ENCODE measurements at regions not wholly inside any gene's neighbourhood (a gene's known extent, or its start where the extent isn't known, plus 50 kb on each side); places are given as distances from the start of the nearest gene placed in this dataset.
"Not testable (repeated sequence)": the region's sequence is repeated elsewhere in the genome, so short reads cannot be mapped to it uniquely, and the experiment has no call there.

GRCh38 chr2:8125741-8126711, 555.8 kb upstream of the ID2 start:
- H3K9me3 ChIP-seq = no peaks in the 10 kb centered on the region
- no peak overlapping the region for H3K27ac ChIP-seq
- no peak overlapping the region for H3K4me3 ChIP-seq
- H3K27me3 ChIP-seq (replicated peaks; ENCODE audit: insufficient read depth) = no peaks in the 10 kb centered on the region
- no peak for DNase-seq (ENCODE audit: low spot score)
- no peaks in the 10 kb centered on the region for H3K4me1 ChIP-seq (ENCODE audit: control insufficient read depth in 1 of 2, low read depth in 2 of 2)
- no peaks in the 10 kb centered on the region for H3K36me3 ChIP-seq
- no peak for TF ChIP-seq CTCF (IDR thresholded peaks at IDR 0.05)
- peak; percentile 55 for ATAC-seq (ENCODE audit: insufficient number of reproducible peaks, low FRiP score, low read depth)

DNA sequence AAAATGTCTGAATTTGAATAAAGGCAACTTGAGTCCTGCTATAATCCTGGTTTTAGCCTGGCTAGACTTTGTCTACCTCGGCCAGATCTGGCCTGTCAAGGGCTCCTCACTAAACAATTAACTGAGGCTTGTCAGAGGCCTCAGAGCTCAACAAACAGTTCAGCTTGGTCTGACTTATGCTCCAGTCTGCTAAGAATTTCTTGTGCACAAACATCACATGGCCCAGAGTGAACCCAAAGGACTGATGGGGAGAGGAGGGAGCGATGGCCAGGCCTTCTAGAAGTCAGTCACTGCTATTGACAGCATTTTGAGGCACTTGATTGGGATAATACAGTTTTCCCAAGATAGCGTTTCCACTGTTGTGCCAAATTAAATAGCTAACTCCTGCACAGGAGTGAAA, 555.1 kb upstream of the ID2 start:
- ATAC-seq (ENCODE audit: insufficient number of reproducible peaks, low FRiP score, low read depth) (no peak), DNase-seq (ENCODE audit: low spot score) (no peak)
- Histone ChIP-seq H3K27ac (no peak overlapping the region), H3K4me1 (ENCODE audit: control insufficient read depth in 1 of 2, low read depth in 2 of 2) (no peaks in the 10 kb centered on the region), H3K9me3 (no peaks in the 10 kb centered on the region), H3K27me3 (replicated peaks; ENCODE audit: insufficient read depth) (no peaks in the 10 kb centered on the region), H3K36me3 (no peaks in the 10 kb centered on the region), H3K4me3 (no peak overlapping the region)
- no peak for TF ChIP-seq CTCF (IDR thresholded peaks at IDR 0.05)

DNA sequence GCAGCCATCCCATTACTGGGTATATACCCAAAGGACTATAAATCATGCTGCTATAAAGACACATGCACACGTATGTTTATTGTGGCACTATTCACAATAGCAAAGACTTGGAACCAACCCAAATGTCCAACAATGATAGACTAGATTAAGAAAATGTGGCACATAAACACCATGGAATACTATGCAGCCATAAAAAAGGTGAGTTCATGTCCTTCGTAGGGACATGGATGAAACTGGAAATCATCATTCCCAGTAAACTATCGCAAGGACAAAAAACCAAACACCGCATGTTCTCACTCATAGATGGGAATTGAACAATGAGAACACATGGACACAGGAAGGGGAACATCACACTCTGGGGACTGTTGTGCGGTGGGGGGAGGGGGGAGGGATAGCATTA, 550.4 kb upstream of the ID2 start:
- DNase-seq (ENCODE audit: low spot score); H3K4me3 ChIP-seq; ATAC-seq (ENCODE audit: insufficient number of reproducible peaks, low FRiP score, low read depth); H3K36me3 ChIP-seq; H3K27me3 ChIP-seq (replicated peaks; ENCODE audit: insufficient read depth); H3K9me3 ChIP-seq; H3K27ac ChIP-seq; H3K4me1 ChIP-seq (ENCODE audit: control insufficient read depth in 1 of 2, low read depth in 2 of 2): not testable (repeated sequence)

DNA sequence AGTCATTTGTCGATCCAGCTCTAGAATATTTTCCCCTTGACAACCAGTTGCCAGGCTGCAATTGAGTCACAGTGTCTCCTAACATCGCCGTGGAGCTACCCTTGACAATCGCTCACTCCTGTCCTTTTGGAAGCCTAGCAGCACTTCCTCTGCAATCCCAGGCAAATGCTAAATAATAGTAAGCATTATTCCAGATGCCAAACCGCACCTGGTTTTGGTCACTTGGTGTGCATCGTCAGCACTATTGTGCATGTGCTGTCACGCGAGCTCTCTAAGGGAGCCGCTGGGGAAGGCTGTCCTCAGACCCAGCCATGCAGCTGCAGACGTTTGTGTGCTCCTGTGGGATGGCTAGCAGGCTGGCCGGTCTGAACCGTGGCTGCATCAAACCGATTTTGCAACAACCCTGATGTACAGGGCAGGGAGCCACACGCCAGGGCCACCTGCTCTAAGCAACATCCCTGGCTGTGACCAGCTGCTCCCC, 549.5 kb upstream of the ID2 start:
- Histone ChIP-seq H3K27me3 (replicated peaks; ENCODE audit: insufficient read depth) (no peaks in the 10 kb centered on the region), H3K9me3 (no peaks in the 10 kb centered on the region), H3K4me1 (ENCODE audit: control insufficient read depth in 1 of 2, low read depth in 2 of 2) (no peaks in the 10 kb centered on the region), H3K27ac (no peak overlapping the region), H3K4me3 (no peak overlapping the region), H3K36me3 (no peaks in the 10 kb centered on the region)
- ATAC-seq (ENCODE audit: insufficient number of reproducible peaks, low FRiP score, low read depth) = no peak
- TF ChIP-seq CTCF (IDR thresholded peaks at IDR 0.05) = no peak
- no peak for DNase-seq (ENCODE audit: low spot score)

GRCh38 chr2:8132879-8133278, 549.0 kb upstream of the ID2 start:
- Histone ChIP-seq H3K9me3 (no peaks in the 10 kb centered on the region), H3K27me3 (replicated peaks; ENCODE audit: insufficient read depth) (no peaks in the 10 kb centered on the region), H3K4me3 (no peak overlapping the region), H3K4me1 (ENCODE audit: control insufficient read depth in 1 of 2, low read depth in 2 of 2) (no peaks in the 10 kb centered on the region), H3K27ac (no peak overlapping the region), H3K36me3 (no peaks in the 10 kb centered on the region)
- ATAC-seq (ENCODE audit: insufficient number of reproducible peaks, low FRiP score, low read depth) (no peak), DNase-seq (ENCODE audit: low spot score) (no peak)
- TF ChIP-seq CTCF (IDR thresholded peaks at IDR 0.05) = no peak

Data from thoracic aorta (tissue), 2 donors.